GM03348 (cell line): ENCODE measurements at regions not wholly inside any gene's neighbourhood (a gene's known extent, or its start where the extent isn't known, plus 50 kb on each side); places are given as distances from the start of the nearest gene placed in this dataset.

Experiments used
- DNase-seq: peaks from one replicate; pipeline ENCODE4 v3.0.0; 2012; ENCODE audit warnings: low spot score

- DNase-seq: no peak
Measured at GRCh38 chr22:19621373-19622060, 92.8 kb upstream of the SEPTIN5 start.

GRCh38 chr22:19622061-19622441 is 92.3 kb upstream of the SEPTIN5 start:
- no peak for DNase-seq

DNA sequence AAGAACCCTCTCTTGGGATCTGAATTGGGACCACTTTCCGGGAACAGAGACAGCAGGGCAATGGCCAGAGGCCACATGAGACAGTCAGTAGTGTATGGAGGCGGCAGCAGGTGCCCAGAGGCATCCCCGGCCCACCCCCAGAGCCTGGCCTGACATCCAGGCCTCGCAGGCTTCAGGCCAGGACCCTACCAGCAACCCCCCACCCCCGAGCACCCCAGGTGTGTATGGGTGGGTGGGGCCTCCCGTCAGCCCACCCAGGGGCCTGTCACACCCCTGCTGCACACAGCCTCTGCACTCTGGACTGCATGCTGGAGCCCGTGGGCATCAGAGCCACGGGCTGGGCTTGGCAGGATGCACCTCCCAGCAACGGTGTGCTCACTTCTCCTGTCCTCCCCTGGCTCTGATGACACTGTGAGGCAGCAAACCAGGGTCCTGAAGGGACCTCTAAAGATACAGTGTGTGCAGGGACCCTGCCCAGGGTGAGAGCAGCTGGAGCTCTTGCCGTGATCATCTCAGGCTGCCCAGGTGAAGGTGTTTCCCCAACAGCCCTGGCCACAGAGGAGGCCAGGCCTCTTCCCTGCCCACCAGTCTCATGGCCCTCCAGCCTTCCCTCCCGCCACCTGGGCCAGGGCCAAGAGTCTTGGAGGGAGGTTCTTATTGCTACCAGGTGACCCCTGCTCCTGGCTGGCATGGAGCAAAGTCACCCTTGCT is 88.8 kb upstream of the SEPTIN5 start:
- DNase-seq: no peak

DNA sequence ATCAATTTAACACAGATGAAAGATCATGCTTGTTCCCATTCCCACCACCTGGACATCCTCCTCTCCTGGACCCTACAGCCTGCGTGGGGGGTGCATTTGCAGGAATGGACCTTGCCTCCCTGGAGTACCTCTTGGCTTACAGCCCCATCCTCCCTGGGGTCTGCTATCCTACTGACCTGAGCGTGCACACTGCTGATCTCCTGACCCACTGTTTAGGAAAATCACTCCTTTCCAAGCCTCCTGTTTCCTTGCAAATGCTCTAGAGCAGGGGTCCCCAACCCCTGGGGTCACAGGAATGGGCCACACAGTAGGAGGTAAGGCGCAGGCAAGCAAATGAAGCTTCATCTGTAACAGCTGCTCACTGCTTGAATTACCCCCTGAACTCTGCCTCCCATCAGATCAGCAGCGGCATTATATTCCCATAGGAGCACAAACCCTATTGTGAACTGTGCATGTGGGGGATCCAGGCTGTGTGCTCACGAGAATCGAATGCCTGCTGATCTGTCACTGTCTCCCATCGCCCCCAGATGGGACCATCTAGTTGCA is 88.2 kb upstream of the SEPTIN5 start:
- DNase-seq: no peak

DNA sequence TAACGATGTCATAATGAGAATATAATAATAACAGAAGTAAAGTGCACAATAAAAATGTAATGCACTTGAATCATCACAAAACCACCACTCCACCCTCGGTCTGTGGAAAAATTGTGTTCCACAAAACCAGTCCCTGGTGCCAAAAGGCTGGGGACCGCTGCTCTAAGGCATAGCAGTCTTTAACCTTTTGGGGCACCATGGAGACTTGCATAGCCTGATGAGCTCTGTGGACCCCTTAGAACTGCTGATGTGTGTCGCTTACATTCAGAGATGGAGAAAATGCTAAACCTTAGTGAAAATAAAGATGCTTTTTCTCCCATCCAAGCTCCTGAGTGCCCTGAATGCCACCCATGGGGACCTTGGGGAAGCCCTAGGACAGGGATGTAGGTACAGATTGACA is 87.6 kb upstream of the SEPTIN5 start:
- no peak for DNase-seq

DNA sequence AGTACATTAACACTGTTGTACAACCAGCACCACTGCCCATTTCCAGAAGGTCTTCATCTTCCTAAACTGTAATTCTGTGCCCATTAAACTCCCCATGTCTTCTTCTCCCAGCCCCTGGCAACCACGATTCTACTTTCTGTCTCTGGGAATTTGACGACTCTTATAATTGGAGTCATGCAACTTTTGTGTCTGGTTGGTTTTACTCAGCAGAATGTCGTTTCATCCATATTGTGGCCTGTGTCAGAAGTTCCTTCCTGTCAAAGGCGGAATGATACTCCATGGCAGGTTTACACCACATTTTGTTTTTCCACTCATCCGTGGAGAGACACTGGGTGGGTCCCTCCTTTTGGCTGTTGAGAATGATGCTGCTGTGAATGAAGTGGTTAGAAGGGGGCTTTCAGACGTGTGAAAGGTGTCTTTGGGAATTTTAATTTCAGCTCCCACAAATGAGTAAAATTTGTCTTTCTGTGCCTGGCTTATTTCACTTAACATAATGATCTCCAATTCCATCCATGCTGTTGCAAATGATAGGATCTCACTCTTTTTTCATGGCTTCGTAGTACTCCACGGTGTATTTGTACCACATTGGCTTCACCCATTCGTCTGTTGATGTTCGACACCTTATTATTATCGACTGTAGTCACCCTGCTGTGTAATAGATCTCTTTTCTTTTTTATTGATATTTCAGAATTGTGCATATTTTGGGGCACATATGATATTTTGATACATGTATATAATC is 86.1 kb upstream of the SEPTIN5 start:
- no peak for DNase-seq

GRCh38 chr22:19629331-19629719 is 85.0 kb upstream of the SEPTIN5 start:
- no peak for DNase-seq

DNA sequence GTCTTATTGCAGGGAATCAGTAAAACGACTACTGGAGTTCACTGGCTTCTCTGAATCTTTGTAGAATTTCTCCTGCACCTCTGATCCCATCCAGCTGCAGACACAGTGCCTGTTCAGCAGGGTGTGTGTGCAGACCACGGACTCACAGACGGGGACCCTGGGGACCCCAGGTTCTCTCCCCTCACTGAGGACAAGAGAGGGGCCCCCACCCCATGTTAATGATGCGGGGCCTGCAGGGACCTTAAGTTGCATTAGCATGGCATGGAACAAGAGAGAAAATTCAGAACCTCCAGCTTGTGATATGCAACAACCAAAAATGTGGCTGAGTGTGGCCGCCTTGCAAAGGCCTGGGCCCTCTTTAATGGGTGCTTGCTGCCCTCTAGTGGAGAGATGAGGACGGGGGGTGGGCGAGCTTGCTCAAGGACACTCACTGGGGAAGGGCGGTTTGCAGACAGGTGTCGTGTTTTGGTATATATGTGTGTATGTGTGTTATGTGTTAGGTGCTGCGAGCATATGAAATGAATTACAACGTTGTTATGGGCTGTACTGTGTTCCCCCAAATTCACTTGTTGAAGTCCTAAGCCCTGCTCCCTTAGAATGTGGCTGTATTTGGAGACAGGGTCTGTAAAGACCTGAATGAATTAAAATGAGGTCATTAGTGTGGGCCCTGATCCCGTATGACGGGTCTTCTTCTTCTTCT is 84.4 kb upstream of the SEPTIN5 start:
- DNase-seq: peak; percentile 95

- no peak for DNase-seq
Measured at GRCh38 chr22:19630614-19631013, 83.7 kb upstream of the SEPTIN5 start.

DNA sequence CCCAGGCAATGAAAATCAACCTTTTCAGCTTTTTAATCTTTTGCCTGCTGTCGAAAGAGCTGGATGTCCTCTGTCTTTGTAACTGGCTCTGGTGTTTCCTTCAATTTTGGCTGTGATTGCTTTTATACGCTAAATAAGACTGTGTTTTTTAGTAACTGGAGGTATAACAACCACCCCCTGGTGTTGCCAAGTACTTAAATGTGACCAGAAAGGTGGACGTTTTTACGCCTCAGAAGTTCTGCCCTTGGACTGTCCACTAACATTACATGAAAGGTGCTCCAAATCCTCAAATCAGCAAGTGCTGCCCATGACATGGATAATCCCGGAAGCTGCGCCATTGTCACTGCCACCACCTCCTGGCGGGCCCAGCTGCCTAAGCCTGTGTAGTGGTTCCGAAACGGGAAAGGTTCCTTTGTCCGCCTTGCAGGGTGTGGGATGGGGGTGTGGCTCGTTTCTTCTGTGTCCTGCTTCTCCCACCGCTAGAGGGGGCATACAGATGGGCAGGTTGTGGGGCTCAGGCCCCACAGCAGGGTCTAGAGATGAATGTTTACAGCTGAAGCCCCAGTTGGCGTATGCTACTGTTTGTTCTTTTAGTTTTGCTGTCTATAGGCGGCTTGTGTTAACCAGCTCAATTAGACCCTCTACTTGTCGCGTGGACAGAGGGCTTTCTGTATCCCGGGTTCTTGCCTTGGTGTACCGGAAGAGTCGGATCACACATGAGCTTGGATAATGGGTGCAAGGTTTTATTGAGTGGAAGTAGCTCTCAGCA is 82.2 kb upstream of the SEPTIN5 start:
- DNase-seq: peak; percentile 63

- no peak for DNase-seq
Measured at GRCh38 chr22:19632668-19633148, 81.6 kb upstream of the SEPTIN5 start.

- no peak for DNase-seq
Measured at GRCh38 chr22:19634226-19634975, 79.9 kb upstream of the SEPTIN5 start.

GRCh38 chr22:19635644-19636043 is 78.7 kb upstream of the SEPTIN5 start:
- DNase-seq: no peak

- no peak for DNase-seq
Measured at GRCh38 chr22:19636696-19637407, 77.5 kb upstream of the SEPTIN5 start.

DNA sequence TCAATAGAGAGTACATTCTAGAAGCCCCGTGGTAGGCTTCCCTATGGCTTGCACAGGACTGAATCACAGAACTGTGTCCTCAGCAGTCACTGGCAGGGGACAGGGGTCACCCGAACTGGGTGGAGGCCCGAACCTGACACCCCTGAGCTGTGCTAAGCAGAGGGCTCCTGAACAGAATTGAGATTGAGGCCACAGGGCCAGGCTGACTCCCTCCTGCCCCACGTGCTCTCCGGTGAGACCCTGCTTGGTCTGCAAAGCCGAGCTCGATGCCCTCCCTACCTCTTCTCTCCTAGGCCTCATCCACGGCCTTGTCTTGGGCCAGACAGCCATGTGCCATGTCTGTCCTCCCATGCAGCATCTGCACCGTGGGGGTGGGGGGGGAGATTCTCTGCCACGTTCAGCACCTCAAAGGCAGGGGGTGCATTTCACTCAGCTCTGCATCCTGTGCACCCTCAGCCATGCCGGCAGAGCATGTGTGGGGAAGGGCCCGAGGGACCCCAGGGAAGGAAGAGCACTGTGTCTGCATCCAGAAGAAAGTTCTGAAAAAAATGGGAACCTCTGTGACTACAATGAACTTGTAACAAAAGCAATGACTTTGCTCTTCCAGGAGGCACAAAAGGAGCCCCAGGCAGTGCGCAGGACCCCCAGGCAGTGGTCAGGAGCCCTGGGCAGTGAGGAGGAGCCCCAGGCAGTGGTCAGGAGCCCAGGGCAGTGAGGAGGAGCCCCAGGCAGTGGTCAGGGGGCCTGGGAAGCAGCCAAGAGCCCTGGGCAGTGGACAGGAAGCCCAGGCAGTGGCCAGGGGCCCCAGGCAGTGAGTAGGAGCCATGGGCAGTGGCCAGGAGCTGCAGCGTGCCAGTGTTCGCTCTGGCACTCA is 76.7 kb upstream of the SEPTIN5 start:
- no peak for DNase-seq

- DNase-seq: no peak
Measured at GRCh38 chr22:19638282-19639015, 75.9 kb upstream of the SEPTIN5 start.

DNA sequence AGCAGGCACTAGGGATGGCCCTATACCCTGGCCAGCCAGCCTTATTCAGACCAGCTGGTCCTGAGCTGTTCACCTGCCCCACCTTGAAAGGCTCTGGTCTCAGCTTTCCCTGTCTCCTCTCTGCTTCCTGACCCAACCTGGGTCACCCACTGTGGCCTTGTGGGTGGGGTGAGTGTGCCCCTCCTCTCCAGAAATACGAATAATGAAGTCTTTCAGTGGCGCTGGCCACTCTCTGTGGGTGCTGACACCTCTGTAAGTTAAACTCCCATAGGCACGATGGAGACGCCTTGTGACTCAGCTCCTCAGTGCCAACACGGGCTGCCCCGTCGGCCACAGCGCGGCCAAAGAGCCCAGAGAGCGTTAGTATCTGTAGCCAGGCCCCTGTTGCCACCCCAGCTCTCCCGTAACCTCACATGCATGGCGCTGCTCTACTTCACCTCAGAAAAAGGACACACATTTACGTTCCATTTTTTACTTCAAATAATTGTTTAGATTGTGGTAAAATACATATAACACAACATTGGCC is 74.6 kb upstream of the SEPTIN5 start:
- no peak for DNase-seq

DNA sequence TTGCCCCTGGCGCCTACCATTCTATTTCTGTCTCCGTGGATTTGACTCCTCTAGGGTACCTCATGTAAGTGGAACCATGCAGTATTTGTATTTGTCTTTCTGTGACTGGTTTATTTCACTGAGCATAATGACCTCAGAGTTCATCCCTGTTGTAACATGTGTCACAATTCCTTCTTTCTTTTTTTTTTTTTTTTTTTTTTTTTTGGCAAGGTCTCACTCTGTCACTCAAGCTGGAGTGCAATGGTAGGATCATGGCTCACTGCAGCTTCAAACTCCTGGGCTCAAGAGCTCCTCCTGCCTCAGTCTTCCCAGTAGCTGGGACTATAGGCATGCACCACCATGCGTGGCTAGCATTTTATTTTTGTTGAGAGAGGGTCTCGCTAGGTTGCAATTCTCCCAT is 74.0 kb upstream of the SEPTIN5 start:
- DNase-seq: no peak
